Vagina (tissue), 2 donors: ENCODE measurements at regions not wholly inside any gene's neighbourhood (a gene's known extent, or its start where the extent isn't known, plus 50 kb on each side); places are given as distances from the start of the nearest gene placed in this dataset.
A peak's percentile ranks its signal among the peaks of the same experiment; 100 is the strongest.

Experiments
- DNase-seq, 2 donors: peaks; one replicate each; pipeline ENCODE4 v3.0.0-alpha.2; 2017; ENCODE audit errors: extremely low spot score in 2 of 2
- H3K27ac ChIP-seq: fragments of 200-600 bp; sonication (generic); one replicate; pipeline ENCODE4 v1.5.1; 2019
- H3K27me3 ChIP-seq: fragments of 200-600 bp; sonication (generic); one replicate; pipeline ENCODE4 v1.5.1; 2019
- H3K36me3 ChIP-seq, 2 donors: fragments of 200-600 bp; sonication (generic); one replicate each; pipeline ENCODE4 v1.5.1; 2017 to 2019
- H3K4me1 ChIP-seq: fragments of 200-600 bp; sonication (generic); one replicate; pipeline ENCODE4 v1.5.1; 2019
- H3K4me3 ChIP-seq, 2 donors: fragments of 200-600 bp; sonication (generic); 1 replicate in 1 of 2; 2 replicates in 1 of 2; pipeline ENCODE4 v1.5.1; 2016 to 2019
- H3K9me3 ChIP-seq: fragments of 200-600 bp; sonication (generic); one replicate; pipeline ENCODE4 v1.5.1; 2019
- CTCF ChIP-seq, 3 experiments: fragments of 450-650 bp in 2 of 3; fragments of 200-600 bp in 1 of 3; sonication (generic) in 1 of 3; IDR thresholded peaks; one replicate each; pipeline ENCODE4 v1.5.1; 2017 to 2019; ENCODE audit warnings: antibody characterized with exemption in 3 of 3, mild to moderate bottlenecking in 2 of 3, moderate library complexity in 2 of 3
- POLR2A ChIP-seq, 2 donors: fragments of 450-650 bp; IDR thresholded peaks; one replicate each; pipeline ENCODE4 v1.6.1; 2017; ENCODE audit warnings: antibody characterized with exemption in 2 of 2, mild to moderate bottlenecking in 2 of 2, moderate library complexity in 2 of 2
- POLR2AphosphoS5 ChIP-seq, 2 donors: sonication (generic); formaldehyde crosslinking; IDR thresholded peaks; one replicate each; pipeline ENCODE4 v1.9.0; 2017; ENCODE audit warnings: antibody characterized with exemption in 2 of 2, mild to moderate bottlenecking in 2 of 2, low read depth in 1 of 2; ENCODE audit not compliant: insufficient read depth in 1 of 2
- intact Hi-C: fragments of 100-400 bp; cut with DNase I; formaldehyde crosslinking; loops from one replicate; pipeline ENCODE4 v1.15.1; 2023

- no peaks in the 10 kb centered on the region for H3K9me3 ChIP-seq
- H3K36me3 ChIP-seq = no peaks in the 10 kb centered on the region
- no peak for TF ChIP-seq POLR2AphosphoS5 (IDR thresholded peaks at IDR 0.05; ENCODE audit: insufficient read depth in 1 of 2, low read depth in 1 of 2)
- TF ChIP-seq POLR2A (IDR thresholded peaks at IDR 0.05) = no peak
- TF ChIP-seq CTCF (IDR thresholded peaks at IDR 0.05) = no peak
- no peak overlapping the region for H3K4me3 ChIP-seq
- no peaks in the 10 kb centered on the region for H3K27me3 ChIP-seq
- intact Hi-C loops = no loop called here
- no peak for DNase-seq
- H3K27ac ChIP-seq = no peak overlapping the region
- peaks cover 6% of the 10 kb centered on the region for H3K4me1 ChIP-seq
Measured at GRCh38 chr11:103680826-103681225, 355.6 kb upstream of the DDI1 start.

GRCh38 chr11:103681855-103682254 is 354.6 kb upstream of the DDI1 start:
- Histone ChIP-seq H3K27ac (no peak overlapping the region), H3K27me3 (no peaks in the 10 kb centered on the region), H3K36me3 (no peaks in the 10 kb centered on the region), H3K9me3 (no peaks in the 10 kb centered on the region), H3K4me1 (peaks cover 6% of the 10 kb centered on the region), H3K4me3 (no peak overlapping the region)
- no peak for TF ChIP-seq CTCF (IDR thresholded peaks at IDR 0.05)
- no peak for TF ChIP-seq POLR2AphosphoS5 (IDR thresholded peaks at IDR 0.05; ENCODE audit: insufficient read depth in 1 of 2, low read depth in 1 of 2)
- no peak for TF ChIP-seq POLR2A (IDR thresholded peaks at IDR 0.05)
- intact Hi-C loops = no loop called here
- DNase-seq = no peak

GRCh38 chr11:103682318-103683184 is 353.9 kb upstream of the DDI1 start:
- H3K27me3 ChIP-seq = no peaks in the 10 kb centered on the region
- H3K4me3 ChIP-seq = no peak overlapping the region
- intact Hi-C loops = no loop called here
- TF ChIP-seq POLR2AphosphoS5 (IDR thresholded peaks at IDR 0.05; ENCODE audit: insufficient read depth in 1 of 2, low read depth in 1 of 2) = no peak
- TF ChIP-seq CTCF (IDR thresholded peaks at IDR 0.05) = peak in 2 of 3 experiments; percentile 67 to 82
- TF ChIP-seq POLR2A (IDR thresholded peaks at IDR 0.05) = no peak
- no peaks in the 10 kb centered on the region for H3K9me3 ChIP-seq
- H3K4me1 ChIP-seq = peaks cover 6% of the 10 kb centered on the region
- no peaks in the 10 kb centered on the region for H3K36me3 ChIP-seq
- no peak overlapping the region for H3K27ac ChIP-seq
- no peak for DNase-seq

GRCh38 chr11:103683576-103683975 is 352.9 kb upstream of the DDI1 start:
- H3K4me3 ChIP-seq = no peak overlapping the region
- DNase-seq = no peak
- peaks cover 6% of the 10 kb centered on the region for H3K4me1 ChIP-seq
- intact Hi-C loops = no loop called here
- H3K9me3 ChIP-seq = no peaks in the 10 kb centered on the region
- TF ChIP-seq CTCF (IDR thresholded peaks at IDR 0.05) (no peak), POLR2A (IDR thresholded peaks at IDR 0.05) (no peak), POLR2AphosphoS5 (IDR thresholded peaks at IDR 0.05; ENCODE audit: insufficient read depth in 1 of 2, low read depth in 1 of 2) (no peak)
- H3K36me3 ChIP-seq = no peaks in the 10 kb centered on the region
- no peaks in the 10 kb centered on the region for H3K27me3 ChIP-seq
- H3K27ac ChIP-seq = no peak overlapping the region

GRCh38 chr11:103688924-103689323 is 347.5 kb upstream of the DDI1 start:
- no peak for DNase-seq
- Histone ChIP-seq H3K27ac (no peak overlapping the region), H3K36me3 (no peaks in the 10 kb centered on the region), H3K27me3 (no peaks in the 10 kb centered on the region), H3K4me1 (no peaks in the 10 kb centered on the region), H3K9me3 (no peaks in the 10 kb centered on the region), H3K4me3 (no peak overlapping the region)
- intact Hi-C loops = no loop called here
- TF ChIP-seq CTCF (IDR thresholded peaks at IDR 0.05) (no peak), POLR2A (IDR thresholded peaks at IDR 0.05) (no peak), POLR2AphosphoS5 (IDR thresholded peaks at IDR 0.05; ENCODE audit: insufficient read depth in 1 of 2, low read depth in 1 of 2) (no peak)
